Caco-2 (cell line): ENCODE measurements at regions not wholly inside any gene's neighbourhood (a gene's known extent, or its start where the extent isn't known, plus 50 kb on each side); places are given as distances from the start of the nearest gene placed in this dataset.

Experiments used
- BruUV-seq: library from RNA; stranded (reverse); fragments of 400-500 nt; replicated peaks from 2 replicates; lab custom pipeline; 2021; lab: Mats Ljungman, UMichigan
- CTCF ChIA-PET: fragments of 300-600 bp; sonication (Branson Sonifier 250); formaldehyde crosslinking; loops from one replicate; lab custom pipeline; 2022; ENCODE audit warnings: antibody characterized with exemption; lab: Charles Lee
- POLR2A ChIA-PET: fragments of 300-600 bp; sonication (Branson Sonifier 250); formaldehyde crosslinking; loops from one replicate; lab custom pipeline; 2022; ENCODE audit warnings: antibody characterized with exemption; lab: Charles Lee
- DNase-seq, 2 experiments: peaks; one replicate each; pipeline versions ENCODE4 v3.0.0 to v3.0.0-alpha.2; 2020 to 2022
- H3K27me3 ChIP-seq: replicated peaks from 2 replicates; pipeline ENCODE4 v1.6.0; 2011; ENCODE audit warnings: low read length; ENCODE audit not compliant: control insufficient read depth, insufficient read depth
- H3K36me3 ChIP-seq: 2 replicates; pipeline ENCODE4 v1.5.1; 2011; ENCODE audit warnings: low read length; ENCODE audit not compliant: control insufficient read depth, insufficient read depth
- H3K4me1 ChIP-seq: fragments of 250-450 bp; sonication (Bioruptor Pico); 2 replicates; pipeline ENCODE4 v1.5.1; 2020; ENCODE audit warnings: mild to moderate bottlenecking
- H3K4me3 ChIP-seq: 2 replicates; pipeline ENCODE4 v1.5.1; 2011; ENCODE audit warnings: low read depth, mild to moderate bottlenecking, control low read depth, low read length
- H3K9me3 ChIP-seq: fragments of 250-450 bp; sonication (Bioruptor Pico); 2 replicates; pipeline ENCODE4 v1.5.1; 2020; ENCODE audit warnings: mild to moderate bottlenecking, moderate library complexity
- H3K27ac Mint-ChIP-seq: one replicate; pipeline ENCODE4 v1.8.0; 2022; ENCODE audit warnings: mixed read lengths; ENCODE audit not compliant: unreplicated experiment
- H3K27me3 Mint-ChIP-seq: one replicate; pipeline ENCODE4 v1.8.0; 2022; ENCODE audit warnings: mixed read lengths; ENCODE audit not compliant: insufficient read depth, unreplicated experiment
- H3K36me3 Mint-ChIP-seq: one replicate; pipeline ENCODE4 v1.8.0; 2022; ENCODE audit warnings: mild to moderate bottlenecking, mixed read lengths; ENCODE audit not compliant: insufficient read depth, unreplicated experiment
- H3K4me1 Mint-ChIP-seq: one replicate; pipeline ENCODE4 v1.8.0; 2022; ENCODE audit warnings: low read depth, mixed read lengths; ENCODE audit not compliant: unreplicated experiment
- H3K4me3 Mint-ChIP-seq: one replicate; pipeline ENCODE4 v1.8.0; 2022; ENCODE audit warnings: mild to moderate bottlenecking, moderate library complexity, mixed read lengths; ENCODE audit not compliant: unreplicated experiment
- H3K9me3 Mint-ChIP-seq: one replicate; pipeline ENCODE4 v1.8.0; 2022; ENCODE audit warnings: mixed read lengths; ENCODE audit not compliant: unreplicated experiment
- CTCF ChIP-seq, 2 experiments: fragments of 200-600 bp in 1 of 2; IDR thresholded peaks; 1 replicate in 1 of 2; 2 replicates in 1 of 2; pipeline versions ENCODE4 v1.5.1 to v1.8.0; 2011 to 2022; ENCODE audit warnings: antibody characterized with exemption in 1 of 2, control low read depth in 1 of 2, inconsistent platforms in 1 of 2, low read depth in 1 of 2, low read length in 1 of 2, mild to moderate bottlenecking in 1 of 2, moderate library complexity in 1 of 2; ENCODE audit not compliant: insufficient read depth in 1 of 2, severe bottlenecking in 1 of 2, unreplicated experiment in 1 of 2
- intact Hi-C: fragments of 100-400 bp; cut with micrococcal nuclease; formaldehyde crosslinking; loops from one replicate; pipeline ENCODE4 v1.10.0; 2022; ENCODE audit not compliant: unreplicated experiment

GRCh38 chr3:171940151-171940649 lies 97.1 kb downstream of the TMEM212 start:
- Mint-ChIP-seq H3K9me3 (no peaks in the 10 kb centered on the region), H3K27ac (no peak overlapping the region), H3K4me3 (no peak overlapping the region), H3K4me1 (peaks cover 29% of the 10 kb centered on the region), H3K36me3 (peaks cover 14% of the 10 kb centered on the region), H3K27me3 (no peaks in the 10 kb centered on the region)
- Histone ChIP-seq H3K4me1 (peaks cover 23% of the 10 kb centered on the region), H3K4me3 (no peak overlapping the region), H3K27me3 (no peaks in the 10 kb centered on the region), H3K36me3 (no peaks in the 10 kb centered on the region), H3K9me3 (peaks cover 9% of the 10 kb centered on the region)
- CTCF ChIA-PET, result no interaction called here
- no TSS peak for BruUV-seq
- TF ChIP-seq CTCF (IDR thresholded peaks at IDR 0.05; ENCODE audit: insufficient read depth in 1 of 2, low read depth in 1 of 2, low read length in 1 of 2, severe bottlenecking in 1 of 2, unreplicated experiment in 1 of 2), result no peak
- no peak for DNase-seq
- intact Hi-C loops, result no loop called here
- POLR2A ChIA-PET, result no interaction called here

DNA sequence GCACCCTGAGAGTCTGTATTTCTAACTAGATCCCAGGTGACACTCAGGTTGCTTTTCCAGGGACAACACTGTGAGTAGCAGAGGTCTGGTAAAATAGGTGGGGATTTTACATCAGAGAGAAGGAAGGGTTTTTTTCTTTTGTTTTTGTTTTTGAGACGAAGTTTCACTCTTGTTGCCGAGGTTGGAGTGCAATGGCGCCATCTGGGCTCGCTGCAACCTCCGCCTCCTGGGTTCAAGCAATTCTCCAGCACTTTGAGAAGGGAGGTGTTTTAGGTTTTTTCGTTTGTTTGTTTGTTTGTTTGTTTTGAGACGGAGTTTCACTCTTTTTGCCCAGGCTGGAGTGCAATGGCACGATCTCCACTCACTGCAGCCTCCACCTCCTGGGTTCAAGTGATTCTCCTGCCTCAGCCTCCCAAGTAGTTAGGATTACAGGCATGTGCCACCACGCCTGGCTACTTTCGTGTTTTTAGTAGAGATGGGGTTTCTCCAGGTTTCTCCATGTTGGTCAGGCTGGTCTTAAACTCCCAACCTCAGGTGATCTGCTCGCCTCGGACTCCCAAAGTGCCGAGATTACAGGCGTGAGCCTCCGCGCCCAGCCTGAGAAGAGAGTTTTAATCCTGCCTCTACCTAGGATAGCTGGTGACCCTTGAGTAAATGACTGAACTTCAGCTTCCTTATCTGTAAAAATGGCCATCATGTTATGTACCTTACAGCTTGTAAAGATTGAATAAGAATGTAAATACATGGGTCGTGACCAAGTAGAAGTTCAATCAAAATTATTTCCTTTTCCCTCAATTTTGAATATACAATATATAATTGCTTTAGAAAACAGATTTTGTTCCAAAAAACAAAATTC lies 95.9 kb upstream of the FNDC3B start:
- Histone ChIP-seq H3K27me3 (no peaks in the 10 kb centered on the region), H3K4me1 (peaks cover 13% of the 10 kb centered on the region), H3K4me3 (no peak overlapping the region), H3K36me3 (no peaks in the 10 kb centered on the region), H3K9me3 (no peaks in the 10 kb centered on the region)
- CTCF ChIA-PET, result no interaction called here
- BruUV-seq, result no TSS peak
- no peaks in the 10 kb centered on the region for H3K36me3 Mint-ChIP-seq
- no peaks in the 10 kb centered on the region for H3K27me3 Mint-ChIP-seq
- no peak overlapping the region for H3K27ac Mint-ChIP-seq
- no peak overlapping the region for H3K4me3 Mint-ChIP-seq
- no peaks in the 10 kb centered on the region for H3K9me3 Mint-ChIP-seq
- POLR2A ChIA-PET, result no interaction called here
- no peak for TF ChIP-seq CTCF (IDR thresholded peaks at IDR 0.05; ENCODE audit: insufficient read depth in 1 of 2, low read depth in 1 of 2, low read length in 1 of 2, severe bottlenecking in 1 of 2, unreplicated experiment in 1 of 2)
- H3K4me1 Mint-ChIP-seq, result peaks cover 15% of the 10 kb centered on the region
- peak in 1 of 2 experiments; percentile 11 for DNase-seq
- intact Hi-C loops, result no loop called here

- no peak overlapping the region for H3K4me3 ChIP-seq
- no peak for TF ChIP-seq CTCF (IDR thresholded peaks at IDR 0.05; ENCODE audit: insufficient read depth in 1 of 2, low read depth in 1 of 2, low read length in 1 of 2, severe bottlenecking in 1 of 2, unreplicated experiment in 1 of 2)
- no TSS peak for BruUV-seq
- H3K36me3 ChIP-seq, result no peaks in the 10 kb centered on the region
- no peaks in the 10 kb centered on the region for H3K9me3 Mint-ChIP-seq
- DNase-seq, result no peak
- intact Hi-C loops, result no loop called here
- peaks cover 15% of the 10 kb centered on the region for H3K4me1 Mint-ChIP-seq
- ChIA-PET CTCF (no interaction called here), POLR2A (no interaction called here)
- no peaks in the 10 kb centered on the region for H3K27me3 Mint-ChIP-seq
- H3K4me1 ChIP-seq, result peaks cover 13% of the 10 kb centered on the region
- no peaks in the 10 kb centered on the region for H3K27me3 ChIP-seq
- no peak overlapping the region for H3K4me3 Mint-ChIP-seq
- no peaks in the 10 kb centered on the region for H3K36me3 Mint-ChIP-seq
- no peaks in the 10 kb centered on the region for H3K9me3 ChIP-seq
- H3K27ac Mint-ChIP-seq, result no peak overlapping the region
Observed at GRCh38 chr3:171944118-171945016, 95.0 kb upstream of the FNDC3B start.
